ENCODE measurements at regions not wholly inside any gene's neighbourhood (a gene's known extent, or its start where the extent isn't known, plus 50 kb on each side); places are given as distances from the start of the nearest gene placed in this dataset.

DNA sequence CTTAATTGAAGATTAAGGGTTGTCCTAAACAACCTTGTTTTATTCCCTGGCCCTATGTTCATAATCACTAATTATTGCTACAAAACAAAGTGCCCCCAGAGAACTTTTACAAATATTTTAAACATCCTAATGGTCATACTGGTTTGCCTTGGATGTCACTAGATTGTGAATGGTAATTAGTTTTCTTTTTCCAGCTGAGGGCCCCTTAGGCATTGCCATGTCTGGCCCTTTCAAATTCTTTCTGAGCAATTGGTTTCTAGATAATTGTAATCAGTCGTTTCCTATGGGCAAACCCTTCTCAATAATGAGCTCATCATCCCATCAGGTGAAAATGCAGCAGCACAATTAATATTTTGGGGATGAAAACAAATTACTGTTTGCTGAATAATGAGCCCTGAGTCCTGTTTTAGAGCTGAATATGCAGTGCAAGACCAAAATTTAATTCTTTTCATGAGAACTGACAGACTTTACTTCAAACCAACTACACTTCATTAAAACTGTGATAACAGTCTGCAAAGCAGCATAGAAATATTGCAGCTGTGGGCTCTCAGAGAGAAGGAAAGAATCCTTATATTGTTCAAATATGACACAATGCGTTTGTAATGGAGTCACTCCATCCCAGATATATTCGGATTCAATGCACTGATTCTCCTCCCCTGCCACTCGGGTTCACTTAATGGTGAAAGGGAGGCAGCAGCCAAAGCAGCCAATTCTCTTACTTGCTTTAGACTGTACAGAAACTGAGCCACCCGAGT lies 67.7 kb upstream of the ARHGAP5 start:
- Histone ChIP-seq H3K4me3 (no peak overlapping the region), H3K27ac (no peak overlapping the region), H3K4me1 (no peaks in the 10 kb centered on the region), H3K27me3 (no peaks in the 10 kb centered on the region), H3K36me3 (no peaks in the 10 kb centered on the region), H3K9me3 (no peaks in the 10 kb centered on the region)
- TF ChIP-seq, protein P1, sequence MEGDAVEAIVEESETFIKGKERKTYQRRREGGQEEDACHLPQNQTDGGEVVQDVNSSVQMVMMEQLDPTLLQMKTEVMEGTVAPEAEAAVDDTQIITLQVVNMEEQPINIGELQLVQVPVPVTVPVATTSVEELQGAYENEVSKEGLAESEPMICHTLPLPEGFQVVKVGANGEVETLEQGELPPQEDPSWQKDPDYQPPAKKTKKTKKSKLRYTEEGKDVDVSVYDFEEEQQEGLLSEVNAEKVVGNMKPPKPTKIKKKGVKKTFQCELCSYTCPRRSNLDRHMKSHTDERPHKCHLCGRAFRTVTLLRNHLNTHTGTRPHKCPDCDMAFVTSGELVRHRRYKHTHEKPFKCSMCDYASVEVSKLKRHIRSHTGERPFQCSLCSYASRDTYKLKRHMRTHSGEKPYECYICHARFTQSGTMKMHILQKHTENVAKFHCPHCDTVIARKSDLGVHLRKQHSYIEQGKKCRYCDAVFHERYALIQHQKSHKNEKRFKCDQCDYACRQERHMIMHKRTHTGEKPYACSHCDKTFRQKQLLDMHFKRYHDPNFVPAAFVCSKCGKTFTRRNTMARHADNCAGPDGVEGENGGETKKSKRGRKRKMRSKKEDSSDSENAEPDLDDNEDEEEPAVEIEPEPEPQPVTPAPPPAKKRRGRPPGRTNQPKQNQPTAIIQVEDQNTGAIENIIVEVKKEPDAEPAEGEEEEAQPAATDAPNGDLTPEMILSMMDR (IDR thresholded peaks at IDR 0.05) = no peak
- no peak for TF ChIP-seq POLR2A (IDR thresholded peaks at IDR 0.05)
- no peak for DNase-seq

DNA sequence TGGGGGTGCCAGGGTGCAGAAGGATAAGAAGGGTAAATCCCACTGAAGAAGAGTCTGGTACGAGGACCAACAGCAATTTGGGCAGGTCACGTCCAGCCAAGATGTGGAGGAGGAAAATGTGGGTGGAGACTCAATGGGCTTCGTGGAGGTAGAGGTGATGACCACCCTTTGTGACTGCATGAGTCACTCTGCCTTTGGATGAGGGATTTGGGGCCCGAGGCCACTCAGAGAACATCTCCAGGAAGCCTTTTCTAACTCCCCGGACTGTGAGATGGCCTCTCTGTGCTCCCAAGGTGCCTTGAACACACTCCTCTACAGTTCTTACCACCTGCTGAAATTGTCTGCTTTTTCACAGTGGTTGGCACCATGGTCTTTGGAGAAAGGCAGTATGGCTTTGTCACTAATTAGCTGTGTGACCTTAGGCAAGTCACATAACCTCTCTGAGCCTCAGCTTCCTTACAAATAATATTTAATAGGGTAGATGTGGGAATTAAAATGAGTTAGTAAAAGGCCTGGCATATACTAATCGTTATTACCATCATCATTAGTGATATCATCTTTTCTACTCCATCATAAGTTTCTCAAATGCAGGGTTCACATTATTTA lies 67.0 kb upstream of the ARHGAP5 start:
- Histone ChIP-seq H3K36me3 (no peaks in the 10 kb centered on the region), H3K4me1 (no peaks in the 10 kb centered on the region), H3K27ac (no peak overlapping the region), H3K4me3 (no peak overlapping the region), H3K27me3 (no peaks in the 10 kb centered on the region), H3K9me3 (no peaks in the 10 kb centered on the region)
- no peak for DNase-seq
- TF ChIP-seq, protein P1 (IDR thresholded peaks at IDR 0.05) = no peak
- no peak for TF ChIP-seq POLR2A (IDR thresholded peaks at IDR 0.05)

- no peak overlapping the region for H3K4me3 ChIP-seq
- TF ChIP-seq, protein P1 (IDR thresholded peaks at IDR 0.05) = no peak
- TF ChIP-seq POLR2A (IDR thresholded peaks at IDR 0.05) = no peak
- no peaks in the 10 kb centered on the region for H3K9me3 ChIP-seq
- no peaks in the 10 kb centered on the region for H3K4me1 ChIP-seq
- DNase-seq = peak in 1 of 3 donors; percentile 50
- no peaks in the 10 kb centered on the region for H3K27me3 ChIP-seq
- H3K27ac ChIP-seq = no peak overlapping the region
- no peaks in the 10 kb centered on the region for H3K36me3 ChIP-seq
Observed at GRCh38 chr14:32010604-32011125, 66.4 kb upstream of the ARHGAP5 start.

DNA sequence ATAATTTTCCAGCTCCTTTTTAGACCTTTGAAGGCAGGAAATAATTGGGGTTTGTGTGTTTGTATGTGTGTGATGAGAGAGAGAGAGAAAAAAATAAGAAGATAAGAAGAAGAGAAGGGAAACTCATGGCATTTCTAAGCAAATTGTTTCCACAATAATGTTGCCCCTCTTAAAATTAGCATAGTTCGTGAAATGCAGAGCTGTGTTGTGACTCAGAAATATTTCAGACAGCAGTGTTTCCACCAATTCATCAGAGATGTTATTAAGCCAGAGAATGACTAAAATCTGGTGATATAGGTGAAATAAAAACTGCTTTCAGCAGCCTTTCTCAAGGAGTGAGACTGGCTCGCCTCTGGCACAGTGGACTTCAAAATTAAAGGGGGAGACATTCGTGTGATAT lies 65.9 kb upstream of the ARHGAP5 start:
- TF ChIP-seq, protein P1 (IDR thresholded peaks at IDR 0.05) = no peak
- TF ChIP-seq POLR2A (IDR thresholded peaks at IDR 0.05) = no peak
- H3K27me3 ChIP-seq = no peaks in the 10 kb centered on the region
- DNase-seq = no peak
- H3K9me3 ChIP-seq = no peaks in the 10 kb centered on the region
- H3K4me1 ChIP-seq = no peaks in the 10 kb centered on the region
- H3K4me3 ChIP-seq = no peak overlapping the region
- no peak overlapping the region for H3K27ac ChIP-seq
- H3K36me3 ChIP-seq = no peaks in the 10 kb centered on the region

GRCh38 chr14:32012062-32012461 lies 65.0 kb upstream of the ARHGAP5 start:
- Histone ChIP-seq H3K27ac (no peak overlapping the region), H3K36me3 (no peaks in the 10 kb centered on the region), H3K9me3 (no peaks in the 10 kb centered on the region), H3K27me3 (no peaks in the 10 kb centered on the region), H3K4me1 (no peaks in the 10 kb centered on the region), H3K4me3 (no peak overlapping the region)
- no peak for DNase-seq
- no peak for TF ChIP-seq POLR2A (IDR thresholded peaks at IDR 0.05)
- TF ChIP-seq, protein P1 (IDR thresholded peaks at IDR 0.05) = no peak
